SK-N-SH (cell line): ENCODE measurements at regions not wholly inside any gene's neighbourhood (a gene's known extent, or its start where the extent isn't known, plus 50 kb on each side); places are given as distances from the start of the nearest gene placed in this dataset.

Experiments used
- CTCF ChIA-PET: fragments of 300-600, 350-600 bp; formaldehyde crosslinking; extraction: SDS; loops from one replicate; lab custom pipeline; 2021; lab: Yijun Ruan, JAX
- POLR2A ChIA-PET: fragments of 350-600 bp; sonication (Branson Sonifier 250); formaldehyde crosslinking; extraction: SDS; loops from one replicate; lab custom pipeline; 2020; ENCODE audit warnings: antibody characterized with exemption, inconsistent platforms; lab: Yijun Ruan, JAX
- DNase-seq: peaks from one replicate; pipeline ENCODE4 v3.0.0; 2012
- H2AFZ ChIP-seq: fragments of 200-600 bp; sonication (generic); 2 replicates; pipeline ENCODE4 v1.8.1; 2016; ENCODE audit warnings: antibody characterized with exemption, mild to moderate bottlenecking, low read depth
- H3F3A ChIP-seq: fragments of 200-600 bp; sonication (generic); replicated peaks from 2 replicates; pipeline ENCODE3; 2016; ENCODE audit warnings: antibody characterized with exemption, mild to moderate bottlenecking; ENCODE audit not compliant: insufficient read depth
- H3K27ac ChIP-seq, 2 experiments: fragments of 200-500 bp in 1 of 2; fragments of 200-600 bp in 1 of 2; sonication (Bioruptor generic) in 1 of 2; sonication (generic), shearing (Covaris generic) in 1 of 2; 2 replicates each; pipeline versions ENCODE4 v1.5.1 to v1.6.1; 2014 to 2016; ENCODE audit warnings: low read depth in 2 of 2, inconsistent platforms in 1 of 2, low read length in 1 of 2, mild to moderate bottlenecking in 1 of 2, mixed read lengths in 1 of 2
- H3K27me3 ChIP-seq: fragments of 200-600 bp; sonication (generic), shearing (Covaris generic); 2 replicates; pipeline ENCODE4 v1.6.1; 2016; ENCODE audit warnings: mixed run types; ENCODE audit not compliant: insufficient read depth
- H3K36me3 ChIP-seq, 2 experiments: fragments of 200-500 bp in 1 of 2; fragments of 200-600 bp in 1 of 2; sonication (Bioruptor generic) in 1 of 2; sonication (generic) in 1 of 2; replicated peaks in 1 of 2; 2 replicates each; pipeline versions ENCODE3 to v1.5.1; 2014 to 2016; ENCODE audit warnings: low read length in 1 of 2, mild to moderate bottlenecking in 1 of 2; ENCODE audit not compliant: insufficient read depth in 2 of 2, control insufficient read depth in 1 of 2
- H3K4me1 ChIP-seq, 2 experiments: fragments of 200-500 bp in 1 of 2; fragments of 200-600 bp in 1 of 2; sonication (Bioruptor generic) in 1 of 2; sonication (generic), shearing (Covaris generic) in 1 of 2; 2 replicates each; pipeline versions ENCODE4 v1.5.1 to v1.6.1; 2014 to 2016; ENCODE audit warnings: low read depth in 1 of 2, low read length in 1 of 2, mixed run types in 1 of 2; ENCODE audit not compliant: insufficient read depth in 2 of 2, control insufficient read depth in 1 of 2
- H3K4me2 ChIP-seq: fragments of 200-600 bp; sonication (generic), shearing (Covaris generic); 2 replicates; pipeline ENCODE4 v1.6.1; 2017; ENCODE audit warnings: mixed run types
- H3K4me3 ChIP-seq, 2 experiments: fragments of 200-500 bp in 1 of 2; fragments of 200-600 bp in 1 of 2; sonication (Bioruptor generic) in 1 of 2; sonication (generic), shearing (Covaris generic) in 1 of 2; 2 replicates each; pipeline versions ENCODE4 v1.5.1 to v1.8.1; 2014 to 2016; ENCODE audit warnings: low read depth in 2 of 2, inconsistent platforms in 1 of 2, low read length in 1 of 2, mild to moderate bottlenecking in 1 of 2, mixed read lengths in 1 of 2, moderate library complexity in 1 of 2
- H3K79me2 ChIP-seq: fragments of 200-600 bp; sonication (generic); 2 replicates; pipeline ENCODE4 v1.8.1; 2017; ENCODE audit warnings: mild to moderate bottlenecking; ENCODE audit not compliant: insufficient read depth
- H3K9ac ChIP-seq: fragments of 200-600 bp; sonication (generic); 2 replicates; pipeline ENCODE4 v1.6.1; 2017; ENCODE audit warnings: mixed run types
- H3K9me2 ChIP-seq: fragments of 200-600 bp; sonication (generic); 2 replicates; pipeline ENCODE4 v1.6.1; 2017; ENCODE audit warnings: mixed run types
- H3K9me3 ChIP-seq: fragments of 200-600 bp; sonication (generic); 2 replicates; pipeline ENCODE4 v1.6.1; 2017; ENCODE audit warnings: mixed run types, mild to moderate bottlenecking, moderate library complexity
- H4K20me1 ChIP-seq: fragments of 200-600 bp; sonication (generic); 2 replicates; pipeline ENCODE4 v1.6.1; 2017; ENCODE audit warnings: mild to moderate bottlenecking, mixed run types; ENCODE audit not compliant: insufficient read depth
- CTCF ChIP-seq: fragments of 200-600 bp; sonication (generic); IDR thresholded peaks from 2 replicates; pipeline ENCODE4 v1.6.1; 2017; ENCODE audit warnings: antibody characterized with exemption, mild to moderate bottlenecking, moderate library complexity
- ELF1 ChIP-seq: IDR thresholded peaks from 2 replicates; pipeline ENCODE4 v1.4.0; 2012
- FOXM1 ChIP-seq: IDR thresholded peaks from 2 replicates; pipeline ENCODE4 v1.4.0; 2012; ENCODE audit warnings: low read depth, mild to moderate bottlenecking
- IRF3 ChIP-seq: fragments of 150-350 bp; IDR thresholded peaks from 2 replicates; pipeline ENCODE4 v1.6.1; 2016; ENCODE audit warnings: mild to moderate bottlenecking, low read depth, low read length
- JUND ChIP-seq: IDR thresholded peaks from 2 replicates; pipeline ENCODE4 v1.4.0; 2012
- MAX ChIP-seq: IDR thresholded peaks from 2 replicates; pipeline ENCODE4 v1.4.0; 2012; ENCODE audit warnings: low read depth
- RCOR1 ChIP-seq: fragments of 150-350 bp; IDR thresholded peaks from 2 replicates; pipeline ENCODE4 v1.6.1; 2017; ENCODE audit warnings: antibody characterized with exemption, low read length
- RXRA ChIP-seq: IDR thresholded peaks from 2 replicates; pipeline ENCODE4 v1.4.0; 2012; ENCODE audit warnings: low read depth, mild to moderate bottlenecking, borderline replicate concordance
- SIN3A ChIP-seq: IDR thresholded peaks from 2 replicates; pipeline ENCODE4 v1.6.1; 2012; ENCODE audit warnings: low read depth, mild to moderate bottlenecking, low read length, moderate library complexity, borderline replicate concordance
- TAF1 ChIP-seq: IDR thresholded peaks from 2 replicates; pipeline ENCODE4 v1.6.1; 2012; ENCODE audit warnings: low read depth, mild to moderate bottlenecking, low read length, moderate library complexity, borderline replicate concordance
- USF2 ChIP-seq: fragments of 150-350 bp; IDR thresholded peaks from 2 replicates; pipeline ENCODE4 v1.6.1; 2017; ENCODE audit warnings: antibody characterized with exemption, low read length, low read depth, borderline replicate concordance
- ZBTB33 ChIP-seq: IDR thresholded peaks from 2 replicates; pipeline ENCODE4 v1.4.0; 2012; ENCODE audit warnings: low read depth, borderline replicate concordance
- WGBS: methylation state at CpG from one replicate; pipeline ENCODE4 v1.1.6; 2017; ENCODE audit warnings: low lambda C conversion rate; 5-methylcytosine and 5-hydroxymethylcytosine counted together

GRCh38 chr13:73299787-73300186, 241.0 kb downstream of the KLF5 start:
- Histone ChIP-seq H4K20me1 (no peaks in the 10 kb centered on the region), H3K9me3 (no peaks in the 10 kb centered on the region), H3F3A (no peaks in the 10 kb centered on the region), H3K4me2 (no peak overlapping the region), H3K9ac (no peak overlapping the region), H3K9me2 (no peaks in the 10 kb centered on the region), H3K4me1 (no peaks in the 10 kb centered on the region), H3K27ac (no peak overlapping the region), H3K36me3 (no peaks in the 10 kb centered on the region), H3K4me3 (no peak overlapping the region), H2AFZ (no peak overlapping the region), H3K79me2 (no peaks in the 10 kb centered on the region), H3K27me3 (no peaks in the 10 kb centered on the region)
- WGBS, result 63% methylated on average over 2 of the region's 2 CpGs
- CTCF ChIA-PET, result no interaction called here
- POLR2A ChIA-PET, result no interaction called here
- TF ChIP-seq ELF1, result no peak
- TF ChIP-seq JUND, result no peak
- TF ChIP-seq USF2, result no peak
- TF ChIP-seq ZBTB33, result no peak
- no peak for TF ChIP-seq MAX
- TF ChIP-seq RXRA, result no peak
- no peak for TF ChIP-seq IRF3
- TF ChIP-seq RCOR1, result no peak
- no peak for TF ChIP-seq SIN3A
- no peak for TF ChIP-seq CTCF
- no peak for TF ChIP-seq FOXM1
- no peak for TF ChIP-seq TAF1
- no peak for DNase-seq
